SK-N-SH treated with all-trans-retinoic acid at 6 μM for 48 hours (cell line): ENCODE measurements at regions not wholly inside any gene's neighbourhood (a gene's known extent, or its start where the extent isn't known, plus 50 kb on each side); places are given as distances from the start of the nearest gene placed in this dataset.

Experiments used
- ARNTL ChIP-seq: fragments of 450-650 bp; formaldehyde crosslinking; IDR thresholded peaks from 2 replicates; pipeline ENCODE4 v1.5.0; 2020; ENCODE audit warnings: low read depth, mild to moderate bottlenecking, moderate library complexity, borderline replicate concordance
- CSRNP3 ChIP-seq: fragments of 250-450 bp; sonication (Bioruptor Pico); IDR thresholded peaks from 2 replicates; pipeline ENCODE4 v1.5.1; 2021; ENCODE audit warnings: mild to moderate bottlenecking, moderate library complexity
- GLIS3 ChIP-seq: fragments of 250-450 bp; sonication (Bioruptor Pico); IDR thresholded peaks from 2 replicates; pipeline ENCODE4 v1.5.0; 2020; ENCODE audit warnings: mild to moderate bottlenecking, moderate library complexity
- OSR1 ChIP-seq: fragments of 250-450 bp; sonication (Bioruptor Pico); IDR thresholded peaks from 2 replicates; pipeline ENCODE4 v1.8.0; 2022; ENCODE audit warnings: moderate library complexity, mild to moderate bottlenecking, inconsistent platforms
- PATZ1 ChIP-seq: fragments of 250-450 bp; sonication (Bioruptor Pico); IDR thresholded peaks from 2 replicates; pipeline ENCODE4 v1.8.0; 2020; ENCODE audit warnings: mild to moderate bottlenecking, moderate library complexity, borderline replicate concordance
- RARB ChIP-seq: fragments of 250-450 bp; sonication (Bioruptor Pico); IDR thresholded peaks from 2 replicates; pipeline ENCODE4 v1.8.0; 2021; ENCODE audit warnings: mild to moderate bottlenecking, moderate library complexity
- TCF4 ChIP-seq: fragments of 250-450 bp; sonication (Bioruptor Pico); IDR thresholded peaks from 2 replicates; pipeline ENCODE4 v1.8.0; 2021; ENCODE audit warnings: mild to moderate bottlenecking, moderate library complexity, borderline replicate concordance
- TOX ChIP-seq: fragments of 250-450 bp; sonication (Bioruptor Pico); IDR thresholded peaks from 2 replicates; pipeline ENCODE4 v1.8.0; 2021; ENCODE audit warnings: mild to moderate bottlenecking, moderate library complexity, borderline replicate concordance
- TF ChIP-seq, protein P1 (sequence below): fragments of 250-450 bp; sonication (Bioruptor Pico); IDR thresholded peaks from 2 replicates; pipeline ENCODE4 v1.5.1; 2020; ENCODE audit warnings: low read depth, mild to moderate bottlenecking, moderate library complexity
- TF ChIP-seq, protein P2 (sequence below): fragments of 250-450 bp; sonication (Bioruptor Pico); IDR thresholded peaks from 2 replicates; pipeline ENCODE4 v1.5.0; 2020; ENCODE audit warnings: mild to moderate bottlenecking, moderate library complexity
- TF ChIP-seq, protein P3 (sequence below): fragments of 250-450 bp; sonication (Bioruptor Pico); IDR thresholded peaks from 2 replicates; pipeline ENCODE4 v1.8.0; 2021; ENCODE audit warnings: low read depth, mild to moderate bottlenecking, moderate library complexity, borderline replicate concordance

GRCh38 chr20:41819436-41819835 is 201.3 kb upstream of the CHD6 start:
- TF ChIP-seq GLIS3 (no peak), TOX (CRISPR knock-in tag) (no peak), PATZ1 (CRISPR knock-in tag) (no peak), OSR1 (CRISPR knock-in tag) (no peak), CSRNP3 (CRISPR knock-in tag) (no peak), RARB (CRISPR knock-in tag) (no peak), TCF4 (CRISPR knock-in tag) (no peak), ARNTL (CRISPR knock-in tag) (no peak)
- TF ChIP-seq, protein P1, sequence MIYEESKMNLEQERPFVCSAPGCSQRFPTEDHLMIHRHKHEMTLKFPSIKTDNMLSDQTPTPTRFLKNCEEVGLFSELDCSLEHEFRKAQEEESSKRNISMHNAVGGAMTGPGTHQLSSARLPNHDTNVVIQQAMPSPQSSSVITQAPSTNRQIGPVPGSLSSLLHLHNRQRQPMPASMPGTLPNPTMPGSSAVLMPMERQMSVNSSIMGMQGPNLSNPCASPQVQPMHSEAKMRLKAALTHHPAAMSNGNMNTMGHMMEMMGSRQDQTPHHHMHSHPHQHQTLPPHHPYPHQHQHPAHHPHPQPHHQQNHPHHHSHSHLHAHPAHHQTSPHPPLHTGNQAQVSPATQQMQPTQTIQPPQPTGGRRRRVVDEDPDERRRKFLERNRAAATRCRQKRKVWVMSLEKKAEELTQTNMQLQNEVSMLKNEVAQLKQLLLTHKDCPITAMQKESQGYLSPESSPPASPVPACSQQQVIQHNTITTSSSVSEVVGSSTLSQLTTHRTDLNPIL (CRISPR knock-in tag): no peak
- TF ChIP-seq, protein P2, sequence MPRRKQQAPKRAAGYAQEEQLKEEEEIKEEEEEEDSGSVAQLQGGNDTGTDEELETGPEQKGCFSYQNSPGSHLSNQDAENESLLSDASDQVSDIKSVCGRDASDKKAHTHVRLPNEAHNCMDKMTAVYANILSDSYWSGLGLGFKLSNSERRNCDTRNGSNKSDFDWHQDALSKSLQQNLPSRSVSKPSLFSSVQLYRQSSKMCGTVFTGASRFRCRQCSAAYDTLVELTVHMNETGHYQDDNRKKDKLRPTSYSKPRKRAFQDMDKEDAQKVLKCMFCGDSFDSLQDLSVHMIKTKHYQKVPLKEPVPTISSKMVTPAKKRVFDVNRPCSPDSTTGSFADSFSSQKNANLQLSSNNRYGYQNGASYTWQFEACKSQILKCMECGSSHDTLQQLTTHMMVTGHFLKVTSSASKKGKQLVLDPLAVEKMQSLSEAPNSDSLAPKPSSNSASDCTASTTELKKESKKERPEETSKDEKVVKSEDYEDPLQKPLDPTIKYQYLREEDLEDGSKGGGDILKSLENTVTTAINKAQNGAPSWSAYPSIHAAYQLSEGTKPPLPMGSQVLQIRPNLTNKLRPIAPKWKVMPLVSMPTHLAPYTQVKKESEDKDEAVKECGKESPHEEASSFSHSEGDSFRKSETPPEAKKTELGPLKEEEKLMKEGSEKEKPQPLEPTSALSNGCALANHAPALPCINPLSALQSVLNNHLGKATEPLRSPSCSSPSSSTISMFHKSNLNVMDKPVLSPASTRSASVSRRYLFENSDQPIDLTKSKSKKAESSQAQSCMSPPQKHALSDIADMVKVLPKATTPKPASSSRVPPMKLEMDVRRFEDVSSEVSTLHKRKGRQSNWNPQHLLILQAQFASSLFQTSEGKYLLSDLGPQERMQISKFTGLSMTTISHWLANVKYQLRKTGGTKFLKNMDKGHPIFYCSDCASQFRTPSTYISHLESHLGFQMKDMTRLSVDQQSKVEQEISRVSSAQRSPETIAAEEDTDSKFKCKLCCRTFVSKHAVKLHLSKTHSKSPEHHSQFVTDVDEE (CRISPR knock-in tag): no peak
- TF ChIP-seq, protein P3, sequence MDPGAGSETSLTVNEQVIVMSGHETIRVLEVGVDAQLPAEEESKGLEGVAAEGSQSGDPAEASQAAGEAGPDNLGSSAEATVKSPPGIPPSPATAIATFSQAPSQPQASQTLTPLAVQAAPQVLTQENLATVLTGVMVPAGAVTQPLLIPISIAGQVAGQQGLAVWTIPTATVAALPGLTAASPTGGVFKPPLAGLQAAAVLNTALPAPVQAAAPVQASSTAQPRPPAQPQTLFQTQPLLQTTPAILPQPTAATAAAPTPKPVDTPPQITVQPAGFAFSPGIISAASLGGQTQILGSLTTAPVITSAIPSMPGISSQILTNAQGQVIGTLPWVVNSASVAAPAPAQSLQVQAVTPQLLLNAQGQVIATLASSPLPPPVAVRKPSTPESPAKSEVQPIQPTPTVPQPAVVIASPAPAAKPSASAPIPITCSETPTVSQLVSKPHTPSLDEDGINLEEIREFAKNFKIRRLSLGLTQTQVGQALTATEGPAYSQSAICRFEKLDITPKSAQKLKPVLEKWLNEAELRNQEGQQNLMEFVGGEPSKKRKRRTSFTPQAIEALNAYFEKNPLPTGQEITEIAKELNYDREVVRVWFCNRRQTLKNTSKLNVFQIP (CRISPR knock-in tag): no peak
